Ammon's horn (tissue), 1 donor: ENCODE measurements at regions not wholly inside any gene's neighbourhood (a gene's known extent, or its start where the extent isn't known, plus 50 kb on each side); places are given as distances from the start of the nearest gene placed in this dataset.
A peak's percentile ranks its signal among the peaks of the same experiment; 100 is the strongest.
"Not testable (repeated sequence)": the region's sequence is repeated elsewhere in the genome, so short reads cannot be mapped to it uniquely, and the experiment has no call there.

Experiments used
- DNase-seq: peaks from one replicate; pipeline ENCODE4 v3.0.0-alpha.2; 2016; ENCODE audit warnings: low spot score

GRCh38 chr6:167709776-167710336, 116.9 kb upstream of the AFDN start:
- DNase-seq: not testable (repeated sequence)

GRCh38 chr6:167710363-167710920, 116.3 kb upstream of the AFDN start:
- DNase-seq: no peak

GRCh38 chr6:167711211-167711610, 115.5 kb upstream of the AFDN start:
- DNase-seq: no peak

GRCh38 chr6:167711768-167712730, 114.7 kb upstream of the AFDN start:
- peak; percentile 31 for DNase-seq

- no peak for DNase-seq
Measured at GRCh38 chr6:167712731-167713475, 113.8 kb upstream of the AFDN start.

- no peak for DNase-seq
Measured at GRCh38 chr6:167714152-167714551, 112.6 kb upstream of the AFDN start.

DNA sequence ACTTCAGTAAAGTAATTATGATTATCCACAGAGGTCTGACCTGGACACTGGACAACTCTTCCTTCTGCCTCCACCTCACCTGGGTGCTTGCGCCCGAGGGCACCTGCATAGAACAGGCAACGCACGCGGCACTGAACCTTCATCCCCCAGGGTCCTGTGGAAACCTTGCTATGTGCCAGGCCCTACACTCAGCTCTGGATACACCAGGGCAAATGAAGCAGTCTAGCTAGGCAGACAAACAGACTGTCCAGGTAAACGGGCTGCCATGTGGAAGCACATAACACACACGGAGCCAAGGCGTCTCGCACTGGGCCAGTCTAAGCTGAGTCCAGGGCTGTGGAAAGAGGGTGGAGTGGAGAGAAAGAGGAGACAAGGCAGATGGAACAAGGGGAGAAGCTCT, 109.3 kb upstream of the AFDN start:
- no peak for DNase-seq

DNA sequence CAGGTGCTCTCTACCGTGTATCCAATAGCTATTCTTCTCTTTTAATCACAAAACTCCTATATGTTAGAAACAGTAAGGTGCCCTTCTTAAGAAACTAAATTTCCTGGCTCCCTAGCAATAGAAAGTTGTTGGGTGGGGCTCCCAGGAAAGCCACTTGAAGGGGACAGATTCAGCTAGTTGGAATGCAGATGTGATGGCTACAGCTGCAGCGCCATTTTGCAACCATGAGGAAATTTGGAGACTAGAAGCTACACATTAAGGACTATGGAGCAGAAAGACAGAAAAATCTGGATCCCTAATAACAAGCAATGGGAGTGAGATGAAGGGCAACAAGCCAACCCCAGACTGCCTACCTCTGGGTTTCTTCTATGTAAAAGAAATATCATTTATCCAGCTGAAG, 108.8 kb upstream of the AFDN start:
- DNase-seq: no peak

- no peak for DNase-seq
Measured at GRCh38 chr6:167719920-167720319, 106.8 kb upstream of the AFDN start.

DNA sequence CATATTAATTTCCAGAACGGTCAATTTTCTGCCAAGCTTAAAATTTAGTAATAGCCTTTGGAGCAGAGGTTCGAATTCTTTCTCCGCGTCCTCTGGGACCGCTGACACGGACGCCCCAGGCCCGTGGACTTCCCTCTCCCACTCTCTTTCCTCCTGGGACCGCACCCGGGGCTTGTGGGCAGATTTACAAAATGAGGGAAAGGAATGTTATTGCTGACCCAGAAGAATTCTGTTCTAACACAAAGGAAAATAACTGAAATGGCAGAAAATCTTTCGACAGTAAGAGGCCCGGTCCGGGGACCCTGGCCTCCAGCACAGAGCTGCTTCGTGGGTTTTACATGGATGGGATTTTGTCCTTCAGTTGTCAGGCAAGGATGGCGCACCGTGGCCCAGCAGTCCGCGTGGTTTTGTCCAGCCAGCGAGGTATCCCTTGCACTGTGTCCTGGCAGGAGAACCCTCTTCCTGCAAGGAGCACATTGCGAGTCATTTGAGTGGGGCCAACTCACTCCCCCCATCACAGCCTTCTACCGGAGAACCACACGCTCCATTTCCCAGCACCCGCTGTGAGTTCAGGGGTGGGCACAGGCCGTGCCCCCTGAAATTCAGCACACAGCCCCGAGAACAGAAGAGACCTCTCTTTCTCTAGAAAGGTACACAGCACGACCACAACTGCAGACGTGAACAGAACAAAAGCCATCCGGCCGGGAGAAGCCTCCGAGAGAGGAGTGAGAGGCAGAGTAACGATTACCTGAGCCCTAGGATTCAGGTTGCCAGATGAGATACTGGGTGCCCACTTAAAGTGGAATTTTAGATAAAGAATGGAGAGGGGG, 106.0 kb upstream of the AFDN start:
- DNase-seq: no peak

DNA sequence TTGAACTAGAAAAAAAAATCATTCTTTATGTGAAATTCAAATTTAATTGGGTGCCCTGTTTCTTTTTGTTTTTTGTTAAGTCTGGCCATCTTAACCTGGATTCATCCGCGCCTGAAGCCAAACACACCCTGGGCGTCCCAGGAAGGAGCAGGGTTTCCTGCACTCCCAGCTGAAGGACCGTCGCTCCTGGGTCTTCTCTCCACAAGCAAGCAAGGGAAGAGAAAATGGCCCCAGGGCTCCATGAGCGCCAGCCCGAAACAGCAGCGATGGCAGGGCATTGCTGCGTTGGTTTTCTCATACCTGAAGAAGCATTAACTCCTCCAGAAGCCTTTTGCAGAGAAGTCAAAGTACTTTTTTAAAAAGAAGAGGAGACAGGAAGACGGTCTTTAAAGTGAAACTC, 105.4 kb upstream of the AFDN start:
- DNase-seq: no peak

DNA sequence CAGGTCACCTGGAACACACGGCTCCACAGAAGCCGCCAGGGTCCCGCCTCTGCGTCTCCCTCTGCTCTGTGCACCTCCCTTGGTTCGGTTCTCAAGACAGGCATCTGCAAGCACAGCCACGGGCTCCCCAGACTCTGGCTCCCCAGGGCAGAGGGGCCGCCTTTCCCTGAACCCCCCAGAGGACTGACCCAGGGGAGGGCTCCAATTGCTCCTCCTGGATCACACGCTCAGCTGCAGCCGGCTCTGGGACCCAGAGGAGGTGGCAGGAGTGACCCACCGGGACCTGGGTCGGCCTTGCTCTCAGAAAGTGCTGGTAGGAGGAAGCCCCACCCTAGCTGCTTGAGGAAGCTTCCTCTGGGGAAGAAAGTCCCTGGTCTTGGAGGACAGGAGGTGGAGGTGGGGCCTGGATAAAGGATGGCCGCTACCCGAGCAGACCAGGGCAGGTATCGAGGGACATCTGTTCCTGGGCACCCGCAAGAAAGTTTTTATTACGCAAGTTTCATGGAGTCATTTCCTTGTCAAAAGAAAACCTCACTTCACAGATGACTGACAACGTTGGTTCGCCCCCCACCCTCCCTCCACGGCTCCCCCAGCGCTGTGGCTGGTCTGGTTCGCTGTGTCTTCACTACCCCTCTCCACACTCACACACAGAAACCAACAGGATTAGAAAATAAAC, 103.9 kb upstream of the AFDN start:
- no peak for DNase-seq

- no peak for DNase-seq
Measured at GRCh38 chr6:167726043-167726621, 100.6 kb upstream of the AFDN start.

DNA sequence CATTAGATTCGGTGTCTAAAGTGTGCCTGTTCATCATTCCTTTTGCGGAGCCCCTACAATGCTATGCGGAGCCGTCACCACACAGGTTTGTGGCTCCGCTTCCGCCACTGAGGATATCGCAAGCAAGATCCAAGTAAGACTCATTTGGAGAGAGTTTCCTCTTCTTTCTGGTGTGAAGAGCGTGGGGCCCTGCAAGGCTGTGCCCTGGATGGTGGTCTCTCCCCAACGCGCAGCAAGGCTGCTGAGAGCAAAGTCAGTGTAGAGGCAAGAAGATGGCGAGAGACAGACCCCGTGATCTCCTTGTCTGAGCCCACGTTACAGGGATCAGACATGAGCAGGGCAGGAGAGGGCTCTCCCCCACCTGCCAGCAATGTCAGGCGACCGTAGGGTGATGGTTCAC, 96.3 kb upstream of the AFDN start:
- no peak for DNase-seq

DNA sequence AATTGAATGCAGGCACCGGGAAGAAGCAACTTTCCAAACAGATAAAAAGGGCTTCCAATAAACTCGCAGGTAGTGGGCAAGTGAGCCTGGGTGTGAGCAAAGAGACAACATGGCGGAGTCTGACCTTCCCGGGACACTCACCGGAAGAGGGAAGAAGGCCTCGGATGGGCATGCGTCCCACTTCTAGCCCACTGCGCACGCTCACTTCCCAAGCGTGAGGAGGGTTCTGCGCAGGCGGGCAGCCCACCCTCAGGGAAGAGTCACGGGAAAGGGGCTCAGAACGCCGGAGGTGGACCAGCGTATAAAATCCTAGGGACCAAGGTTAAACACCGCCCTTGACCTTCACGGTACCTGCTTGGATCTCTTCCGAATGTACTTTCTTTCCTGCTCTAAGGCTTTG, 95.5 kb upstream of the AFDN start:
- no peak for DNase-seq

GRCh38 chr6:167731731-167732422, 94.8 kb upstream of the AFDN start:
- peak; percentile 59 for DNase-seq

DNA sequence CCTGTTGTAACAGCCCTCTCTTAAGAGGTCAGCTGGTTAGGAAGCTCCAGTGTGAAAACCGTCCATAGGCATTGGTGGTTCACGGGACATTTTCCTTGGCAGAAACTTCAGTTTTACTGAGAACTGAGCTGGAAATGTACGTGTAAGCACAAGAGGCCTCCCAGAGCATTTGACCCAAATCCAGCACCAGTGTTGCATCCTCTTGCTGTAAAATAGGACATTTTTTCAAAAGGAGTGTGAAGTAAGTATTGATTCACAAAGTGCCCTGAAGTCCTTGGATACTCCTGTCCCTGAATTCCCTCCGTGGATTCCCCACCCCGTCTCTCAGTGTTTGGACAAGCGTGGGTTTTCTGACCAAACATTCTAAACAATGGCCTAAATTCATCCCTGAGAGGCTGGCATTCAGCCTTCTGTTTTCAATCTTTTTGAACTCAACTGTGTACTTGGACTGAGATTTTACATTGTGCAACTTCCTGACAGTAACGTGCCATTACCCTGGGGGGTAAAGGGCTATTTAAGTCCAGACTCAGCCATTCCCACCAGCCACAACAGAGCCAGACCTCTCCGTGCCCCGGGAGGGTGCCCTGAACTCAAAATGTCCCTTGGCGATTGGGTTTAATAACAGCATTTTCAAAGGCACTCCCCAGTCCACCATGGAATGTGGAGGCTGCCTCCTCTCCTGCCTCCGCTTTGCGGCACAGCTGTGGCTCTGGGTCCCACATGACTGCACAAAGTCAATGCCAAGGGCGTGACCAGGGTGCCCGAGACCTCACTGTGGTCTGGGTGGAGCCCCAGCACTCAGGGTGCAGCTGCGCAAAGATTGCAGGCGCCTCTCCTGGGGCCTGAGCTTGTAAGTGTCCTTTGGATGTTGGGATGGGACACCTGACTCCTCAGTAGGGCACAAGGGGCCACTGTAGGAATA, 92.7 kb upstream of the AFDN start:
- no peak for DNase-seq

GRCh38 chr6:167734662-167735083, 92.0 kb upstream of the AFDN start:
- DNase-seq: no peak
